ENCODE measurements at regions not wholly inside any gene's neighbourhood (a gene's known extent, or its start where the extent isn't known, plus 50 kb on each side); places are given as distances from the start of the nearest gene placed in this dataset.
"Not testable (repeated sequence)": the region's sequence is repeated elsewhere in the genome, so short reads cannot be mapped to it uniquely, and the experiment has no call there.

DNA sequence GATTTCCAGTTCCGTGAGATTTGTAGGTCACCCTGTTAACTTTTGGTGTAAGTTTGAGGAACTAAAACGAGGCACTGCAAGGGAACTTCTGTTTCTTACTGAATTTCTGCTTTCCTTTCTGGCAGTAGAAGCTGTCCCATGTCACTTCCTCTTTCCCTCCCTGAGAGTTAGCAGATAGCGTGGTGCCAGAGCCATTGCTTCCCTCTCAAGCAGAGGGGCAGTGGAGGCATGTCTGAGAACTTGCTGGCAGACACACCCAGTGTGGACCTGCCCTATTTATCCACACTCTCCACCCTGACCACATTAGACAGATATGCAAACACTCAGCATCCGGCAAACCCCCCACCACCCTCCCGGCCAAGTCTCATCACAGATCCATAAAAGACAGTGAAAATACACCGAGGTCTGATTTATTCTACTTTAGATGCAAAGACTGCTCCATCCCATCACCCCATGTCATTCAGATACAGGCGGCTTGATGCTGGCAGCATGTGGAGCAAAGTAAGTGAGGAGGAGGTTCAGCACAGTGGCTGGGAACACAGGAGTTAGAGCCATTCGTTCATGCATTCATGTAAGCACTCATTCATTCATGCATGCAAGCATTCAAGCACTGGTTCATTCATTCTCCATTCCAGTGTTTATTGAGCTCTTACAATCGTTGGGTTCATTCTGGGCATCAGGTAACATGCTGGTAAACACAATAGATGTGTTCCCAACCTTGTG is 324.7 kb downstream of the SHQ1 start:
- no peak for DNase-seq

DNA sequence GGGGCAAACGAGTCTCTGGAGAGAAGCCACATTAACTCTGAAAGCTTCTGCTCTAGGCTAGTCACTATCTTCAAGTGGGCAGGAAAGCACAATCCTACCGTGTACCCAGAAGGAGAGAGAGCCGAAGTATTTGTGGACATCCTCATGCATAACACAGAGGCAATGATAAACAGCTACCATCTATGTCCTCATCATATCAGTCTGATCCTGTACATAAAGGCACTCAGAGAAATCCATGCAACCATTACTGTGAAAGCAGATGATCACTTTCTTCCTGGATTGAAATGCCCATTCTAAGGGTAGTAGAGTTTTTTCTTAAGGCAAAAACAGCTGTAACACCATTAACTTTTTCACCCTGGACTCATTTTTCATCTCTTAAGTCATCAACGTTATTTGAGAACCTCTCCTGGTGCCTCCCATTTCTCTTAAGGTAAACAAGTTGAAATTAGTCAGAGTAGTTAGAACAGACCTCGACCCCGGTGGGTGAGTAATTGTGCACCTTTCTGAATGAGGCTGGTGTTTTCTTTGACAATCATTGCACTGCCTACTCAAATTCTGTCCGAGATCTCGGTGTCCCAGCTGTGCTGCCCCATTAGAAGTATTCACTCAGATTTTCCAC is 327.4 kb downstream of the SHQ1 start:
- DNase-seq, result peak; percentile 47

DNA sequence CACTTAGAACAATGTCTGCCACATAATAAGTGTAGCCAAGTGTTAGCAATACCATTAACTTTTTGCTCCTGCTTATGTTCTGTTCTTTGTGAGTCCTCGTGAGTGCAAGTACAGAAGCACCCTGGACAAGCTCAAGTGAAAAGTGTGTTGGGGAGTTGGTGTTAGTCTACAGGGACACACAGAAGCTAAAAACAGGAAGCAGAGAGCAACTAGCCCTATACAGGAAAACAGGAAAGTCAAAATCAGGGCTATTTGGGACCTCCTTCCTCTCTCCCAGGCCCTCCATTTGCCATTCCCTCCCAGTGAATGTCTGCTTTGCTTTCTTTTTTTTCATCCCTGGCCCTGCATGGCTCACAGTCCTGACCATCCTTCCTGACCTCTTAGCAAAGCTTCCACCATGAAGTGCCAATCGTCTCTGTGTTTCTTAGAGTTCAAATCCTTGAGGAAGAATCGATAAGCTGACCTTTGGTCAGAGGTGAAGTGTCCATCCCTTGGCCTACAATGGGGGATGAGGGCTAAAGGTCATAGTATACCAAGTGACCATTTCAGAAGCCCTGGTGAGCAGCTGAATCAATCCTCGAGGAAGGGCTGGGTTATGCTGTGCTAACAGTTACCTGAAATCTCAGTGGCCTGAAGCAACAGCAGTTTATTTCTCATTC is 328.2 kb downstream of the SHQ1 start:
- DNase-seq, result no peak

DNA sequence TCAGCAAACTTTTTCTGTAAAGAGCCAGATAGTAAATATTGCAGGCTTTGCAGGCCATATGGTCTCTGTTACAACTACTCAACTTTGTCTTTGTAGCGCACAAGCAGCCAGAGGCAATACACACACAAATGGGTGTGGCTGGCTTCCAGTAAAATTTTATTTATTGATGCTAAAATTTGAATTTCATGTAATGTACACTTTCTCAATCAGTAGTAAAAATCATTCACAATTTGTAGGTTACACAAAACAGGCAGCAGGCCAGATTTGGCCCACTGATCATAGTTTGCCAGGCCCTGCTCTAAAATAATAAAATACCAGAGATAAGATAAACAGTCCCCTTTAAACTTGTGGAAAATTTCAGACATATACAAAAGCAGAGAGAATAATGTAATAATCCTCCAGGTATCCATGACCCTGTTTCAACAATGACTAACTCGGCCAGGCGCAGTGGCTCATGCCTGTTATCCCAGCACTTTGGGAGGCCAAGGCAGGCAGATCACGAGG is 330.3 kb downstream of the SHQ1 start:
- no peak for DNase-seq

DNA sequence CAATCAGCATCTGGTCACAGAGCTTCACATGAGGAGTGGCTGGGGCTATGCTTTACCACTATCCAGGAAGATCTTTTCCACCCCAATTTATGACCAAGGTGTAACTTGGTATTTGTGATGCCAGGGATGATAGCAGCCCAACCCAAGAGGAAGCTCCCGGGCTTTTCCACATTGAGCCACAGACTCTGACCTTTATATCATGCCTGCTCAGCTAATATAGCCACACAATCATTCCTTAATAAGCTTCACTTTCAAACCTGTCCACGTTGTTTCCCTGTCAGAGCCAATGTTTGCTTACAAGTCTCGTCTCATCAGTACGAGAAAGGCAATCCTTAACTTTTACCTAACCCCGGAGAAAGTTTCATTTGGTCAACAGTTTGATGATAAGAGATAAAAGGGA is 330.9 kb downstream of the SHQ1 start:
- DNase-seq, result no peak

DNA sequence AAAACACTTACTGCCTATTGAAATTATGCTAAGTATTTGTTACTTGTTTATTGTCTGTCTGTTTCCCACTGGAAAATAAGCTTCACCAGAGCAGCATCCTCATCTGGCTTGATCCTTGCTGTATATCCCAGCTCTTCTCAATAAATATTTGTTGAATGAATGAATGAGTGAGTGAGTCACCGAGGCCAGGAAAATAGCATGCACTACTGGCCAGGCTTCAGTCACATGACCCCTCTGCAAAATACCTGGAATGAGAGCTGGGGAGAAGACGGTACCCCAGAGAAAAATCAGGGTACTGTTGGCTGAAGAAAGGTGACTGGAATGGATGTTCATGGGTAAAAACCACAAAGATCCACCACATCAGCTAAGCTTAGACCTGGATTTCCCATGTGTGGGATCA is 331.9 kb downstream of the SHQ1 start:
- no peak for DNase-seq

DNA sequence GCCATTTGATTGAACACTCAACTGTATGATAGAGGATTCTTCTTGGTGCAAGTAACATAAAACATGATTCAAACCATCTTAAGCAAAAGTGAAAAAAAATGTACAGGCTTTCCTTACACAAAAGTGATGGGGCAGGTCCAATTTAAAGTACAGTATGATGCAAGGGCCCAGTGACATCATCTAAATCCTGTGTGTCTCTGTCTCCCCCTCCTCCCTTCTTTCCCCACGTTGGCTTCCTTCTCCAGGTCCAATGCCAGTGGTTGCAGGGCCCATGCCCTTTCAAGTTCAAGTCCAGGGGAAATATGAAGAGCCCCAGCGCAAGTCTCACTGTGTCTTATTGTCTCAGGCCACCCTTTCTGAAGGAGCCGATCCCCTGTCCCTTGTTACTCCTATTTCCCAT is 332.3 kb downstream of the SHQ1 start:
- no peak for DNase-seq

DNA sequence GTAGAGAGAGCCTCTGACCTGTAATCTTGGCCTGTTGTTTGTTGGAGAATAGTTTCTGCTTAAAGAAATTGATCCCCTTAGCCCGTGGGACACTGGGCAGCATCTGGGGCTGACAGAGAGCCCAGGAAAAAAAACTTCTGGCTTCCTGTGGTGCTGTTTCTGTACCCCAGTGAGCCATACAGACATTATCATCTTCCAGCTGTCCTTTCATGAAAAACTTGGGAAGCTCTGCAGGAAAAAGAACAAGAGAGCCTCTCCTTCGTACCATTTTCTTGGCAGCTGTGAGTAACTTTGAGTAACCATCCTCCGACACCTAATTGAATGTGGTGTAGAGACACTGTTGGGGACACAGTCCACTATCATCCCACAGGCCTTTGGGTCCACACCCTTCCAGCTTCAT is 333.0 kb downstream of the SHQ1 start:
- DNase-seq, result no peak

DNA sequence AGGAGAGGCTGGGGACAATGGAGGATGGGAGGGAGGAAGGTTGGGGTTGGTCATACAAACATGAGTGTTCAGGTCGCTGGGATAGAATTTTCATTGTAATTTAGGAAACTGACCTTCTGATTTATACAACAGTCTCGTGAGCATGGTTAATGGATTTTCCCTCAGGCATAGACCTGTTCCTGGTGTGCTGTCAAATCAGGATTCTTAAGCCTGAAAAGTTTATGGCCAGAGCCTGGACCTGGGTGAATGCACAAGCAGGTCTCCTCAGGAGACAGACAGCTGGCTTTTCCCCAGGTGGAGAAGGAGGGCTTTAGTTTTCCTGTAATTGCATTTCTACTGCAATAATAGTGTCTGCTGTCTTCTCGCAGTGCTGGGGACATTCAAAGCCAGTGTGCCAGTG is 338.0 kb downstream of the SHQ1 start:
- no peak for DNase-seq

DNA sequence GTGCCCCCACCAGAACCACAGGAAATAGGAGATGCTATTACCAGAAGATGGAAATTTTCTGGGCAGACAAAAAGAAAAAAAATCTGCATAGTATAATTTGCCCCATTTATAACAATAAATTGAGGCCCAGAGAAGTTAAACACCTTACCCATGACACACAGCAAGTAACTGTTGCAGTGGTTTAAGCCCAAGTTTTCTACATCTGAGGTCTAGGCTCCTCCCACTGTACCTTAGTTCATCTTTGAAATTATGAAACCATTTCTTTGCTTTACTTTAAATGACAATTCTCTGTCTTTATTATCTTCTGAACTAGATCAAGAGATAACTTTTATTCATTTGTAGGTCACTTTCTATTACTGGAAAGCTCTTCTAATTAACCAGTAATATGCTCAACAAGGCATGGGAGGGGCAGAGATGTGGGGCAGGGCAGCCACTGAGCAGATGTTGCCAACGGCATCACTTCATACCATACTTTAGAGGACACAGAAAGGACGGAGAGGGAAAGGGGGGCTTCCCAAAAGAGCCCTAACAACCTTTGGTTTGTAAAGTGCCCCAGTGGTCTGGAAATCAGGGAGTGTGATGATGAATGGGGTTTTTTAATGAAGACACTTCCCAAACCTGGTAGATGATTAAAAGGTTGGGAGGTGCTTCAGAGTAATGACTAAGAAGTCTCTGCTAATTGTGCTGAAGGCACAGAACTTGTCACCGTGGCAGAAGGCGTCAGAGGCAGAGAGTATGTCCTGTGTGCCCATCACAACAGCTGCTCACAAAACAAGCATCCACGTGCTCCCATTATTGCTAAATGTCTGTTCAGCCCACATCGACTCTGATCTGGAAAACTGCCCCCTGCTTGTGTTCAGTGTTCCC is 342.5 kb downstream of the SHQ1 start:
- DNase-seq, result no peak

DNA sequence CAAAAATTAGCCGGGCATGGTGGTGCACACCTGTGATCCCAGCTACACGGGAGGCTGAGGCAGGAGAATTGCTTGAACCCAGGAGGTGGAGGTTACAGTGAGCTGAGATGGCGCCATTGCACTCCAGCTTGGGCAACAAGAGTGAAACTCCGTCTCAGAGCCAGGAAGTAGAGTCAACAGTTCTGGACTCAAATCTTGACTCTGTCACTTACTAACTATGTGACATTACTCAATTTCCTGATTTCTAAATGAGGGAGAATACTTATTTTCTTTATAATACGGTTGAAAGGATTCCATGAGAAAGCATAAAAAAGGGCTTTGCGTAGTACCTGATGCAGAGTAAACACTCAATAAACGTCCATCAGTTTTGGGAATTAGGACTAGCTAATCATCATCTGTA is 350.7 kb downstream of the SHQ1 start:
- not testable (repeated sequence) for DNase-seq

DNA sequence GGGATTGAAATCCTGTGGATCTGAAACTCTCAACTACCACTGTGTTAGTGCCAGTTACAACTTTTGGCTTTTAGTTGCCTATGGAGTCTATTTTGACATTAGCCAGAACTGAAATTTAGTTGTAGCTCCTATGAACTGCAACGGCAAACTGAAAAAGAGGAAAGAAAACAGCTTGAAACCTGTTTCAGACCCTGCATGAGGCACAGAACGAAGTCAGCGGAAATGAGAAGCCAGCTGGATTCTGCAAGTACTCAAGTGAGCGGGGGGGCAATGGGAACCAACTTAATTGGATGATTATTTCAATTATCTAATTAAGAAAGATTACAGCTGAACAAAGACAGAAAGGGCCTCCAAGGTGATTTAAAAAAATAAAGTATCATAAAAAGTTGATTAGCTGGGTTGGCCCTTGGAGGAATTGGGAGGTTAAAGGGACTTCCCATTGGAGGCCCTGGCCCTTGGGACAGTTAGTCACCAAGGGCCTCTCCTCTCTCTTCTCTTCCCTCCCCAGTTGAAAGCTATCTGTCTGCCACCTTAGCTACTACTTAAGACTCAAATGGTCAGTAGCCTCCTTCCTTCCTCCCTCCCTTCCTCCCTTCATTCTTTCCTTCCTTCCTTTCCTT is 352.1 kb downstream of the SHQ1 start:
- DNase-seq, result no peak

DNA sequence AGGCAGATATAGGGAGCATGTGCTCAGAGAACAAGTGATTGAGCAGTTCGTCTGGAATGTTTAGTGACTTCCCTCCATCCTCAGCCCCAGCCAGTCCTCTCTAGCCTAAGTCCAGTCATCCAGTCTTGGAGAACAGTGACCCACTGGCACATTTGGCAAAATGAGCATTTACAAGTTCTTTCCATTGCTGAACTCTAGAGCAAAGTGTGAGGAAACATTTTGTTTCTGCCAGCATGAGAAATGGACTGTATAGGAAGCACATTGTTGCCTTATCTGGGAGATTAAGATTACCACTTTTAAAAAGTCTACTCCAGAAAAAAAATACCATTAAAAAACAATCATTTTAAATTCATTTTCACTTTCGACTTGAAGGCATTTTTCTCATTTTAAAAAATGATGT is 353.6 kb downstream of the SHQ1 start:
- DNase-seq, result no peak

DNA sequence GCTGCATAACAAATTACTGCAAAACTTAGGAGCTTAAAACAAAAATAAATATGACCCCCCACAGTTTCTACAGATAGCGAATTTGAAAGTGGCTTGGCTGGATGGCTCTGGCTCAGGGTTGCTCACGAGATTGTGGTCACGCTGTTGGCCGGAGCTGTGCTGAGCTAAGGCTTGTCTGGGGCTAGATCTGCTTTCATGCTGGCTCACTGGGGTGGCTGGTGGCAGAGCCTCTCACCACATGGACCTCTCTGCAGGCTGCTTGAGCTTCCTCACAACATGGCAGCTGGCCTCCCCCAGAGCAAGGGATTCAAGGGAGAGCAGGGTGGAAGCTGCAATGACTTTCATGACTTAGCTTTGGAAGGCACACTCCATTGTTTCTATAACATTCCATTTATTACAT is 354.1 kb downstream of the SHQ1 start:
- DNase-seq, result no peak

DNA sequence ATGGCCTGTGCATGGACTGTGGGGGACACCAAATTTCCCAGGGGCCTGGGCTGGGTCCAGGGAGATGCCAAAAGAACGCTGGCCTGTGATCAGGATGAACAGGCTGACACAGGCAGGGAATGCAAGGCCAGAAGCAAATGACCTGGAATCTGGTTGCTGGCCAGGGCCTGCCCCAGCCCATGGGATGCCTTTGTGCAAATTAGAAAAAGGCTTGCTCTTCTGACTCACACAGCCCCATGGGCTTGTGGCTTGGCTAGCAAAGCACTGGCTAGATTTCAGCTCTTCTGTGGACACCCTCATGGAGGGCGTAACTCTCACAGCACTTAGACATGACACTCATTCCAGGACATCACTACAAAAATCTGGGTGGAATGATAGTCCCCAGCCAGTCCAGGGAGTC is 356.0 kb downstream of the SHQ1 start:
- no peak for DNase-seq

DNA sequence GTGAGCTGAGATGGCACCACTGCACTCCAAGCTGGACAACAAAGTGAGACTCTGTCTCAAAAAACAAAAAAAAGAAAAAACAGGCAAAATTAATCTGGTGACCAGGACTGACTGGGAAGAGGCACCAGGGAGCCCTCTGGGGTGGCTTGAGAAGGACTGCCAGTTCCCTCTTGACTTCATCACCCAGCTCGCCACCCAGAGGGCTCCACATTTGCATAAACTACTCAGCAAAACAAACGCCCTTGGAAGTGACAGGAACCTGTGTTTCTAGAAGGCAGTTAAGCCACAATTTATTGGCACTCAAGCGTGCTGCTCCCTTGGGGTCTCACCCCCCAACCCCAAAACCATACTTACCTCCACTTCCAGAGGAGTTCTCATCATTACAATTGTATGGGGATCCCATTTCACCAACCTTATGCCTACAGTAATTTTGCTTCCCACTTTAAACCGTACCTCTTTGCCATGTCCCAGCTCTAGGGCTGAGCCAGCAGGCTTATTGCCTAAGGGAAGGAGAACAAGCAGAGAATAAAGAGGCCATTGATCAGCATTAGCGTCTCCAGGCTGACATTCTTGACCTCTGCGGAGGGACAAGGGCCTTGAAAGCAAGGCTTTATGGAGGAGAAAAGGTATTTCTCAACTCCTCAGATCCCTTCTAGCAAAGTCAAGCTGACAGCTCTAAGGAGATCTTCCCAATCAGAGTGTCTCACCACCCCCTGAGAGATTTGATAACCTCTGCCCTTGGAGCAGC is 357.4 kb downstream of the SHQ1 start:
- no peak for DNase-seq

DNA sequence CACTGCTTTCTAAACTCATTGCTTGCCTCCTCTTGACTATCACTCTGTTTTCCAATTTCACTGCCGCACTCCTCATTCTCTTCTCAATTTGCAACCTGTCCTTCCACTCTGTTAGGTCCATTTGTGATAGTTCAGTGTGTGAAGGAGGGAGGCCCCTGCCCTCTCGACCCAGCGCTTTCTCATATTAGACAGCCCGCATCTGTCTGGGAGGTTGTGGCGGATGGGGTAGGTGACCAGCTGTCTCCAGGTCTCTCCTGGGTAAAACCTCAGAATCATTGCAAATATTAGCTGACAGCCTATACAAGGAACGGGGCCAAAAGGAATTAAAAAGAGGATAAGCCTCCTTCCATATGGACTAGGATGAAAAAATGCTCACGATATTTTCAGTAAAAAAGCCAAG is 358.3 kb downstream of the SHQ1 start:
- DNase-seq, result no peak

DNA sequence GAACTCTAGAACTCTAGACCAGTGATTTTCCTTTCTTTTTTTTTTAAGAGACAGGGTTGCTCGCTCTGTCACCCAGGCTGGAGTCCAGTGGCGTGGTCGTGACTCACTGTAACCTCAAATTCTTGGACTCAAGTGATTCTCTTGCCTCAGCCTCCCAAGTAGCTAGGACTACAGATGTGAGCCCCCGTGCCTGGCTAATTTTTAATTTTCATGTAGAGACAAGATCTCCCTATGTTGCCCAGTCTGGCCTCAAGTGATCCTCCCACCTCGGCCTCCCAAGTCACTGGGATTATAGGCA is 359.6 kb downstream of the SHQ1 start:
- DNase-seq, result no peak

DNA sequence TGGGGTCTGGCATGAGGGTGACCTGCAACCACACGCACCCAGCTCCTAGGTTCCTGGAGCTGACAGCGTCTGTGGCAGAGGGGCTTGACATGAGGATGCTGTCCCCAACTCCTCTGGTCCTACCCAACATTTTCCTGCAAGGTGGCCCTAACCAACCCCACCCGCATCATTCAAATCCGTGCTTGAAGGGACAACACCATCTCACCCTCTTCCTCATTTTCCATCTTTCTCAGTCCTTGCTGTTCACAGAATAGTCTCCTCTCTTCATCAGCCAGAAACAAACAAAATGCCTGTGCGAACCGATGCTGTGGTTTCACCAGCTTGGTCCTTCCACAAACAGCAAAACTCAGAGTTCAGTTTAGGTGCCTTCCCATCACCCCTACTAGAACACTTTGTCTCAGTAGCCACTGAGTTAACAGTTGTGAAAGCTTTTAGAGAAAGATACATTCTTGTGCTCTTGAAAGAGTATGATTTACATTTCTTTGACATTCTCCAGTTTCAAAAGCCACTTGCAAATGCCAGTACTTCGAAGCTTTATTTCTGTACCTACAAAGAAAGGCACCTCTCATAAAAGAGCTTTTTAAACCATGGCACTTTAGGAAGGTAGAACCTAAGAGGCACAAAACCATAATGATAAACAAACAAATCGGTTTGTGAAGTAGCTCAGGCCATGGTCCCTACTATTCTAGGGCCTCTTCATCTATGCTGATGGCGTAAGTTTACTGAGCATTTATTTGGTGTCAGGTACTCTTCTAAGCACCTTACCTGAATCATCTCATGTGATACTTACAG is 360.1 kb downstream of the SHQ1 start:
- DNase-seq, result no peak

DNA sequence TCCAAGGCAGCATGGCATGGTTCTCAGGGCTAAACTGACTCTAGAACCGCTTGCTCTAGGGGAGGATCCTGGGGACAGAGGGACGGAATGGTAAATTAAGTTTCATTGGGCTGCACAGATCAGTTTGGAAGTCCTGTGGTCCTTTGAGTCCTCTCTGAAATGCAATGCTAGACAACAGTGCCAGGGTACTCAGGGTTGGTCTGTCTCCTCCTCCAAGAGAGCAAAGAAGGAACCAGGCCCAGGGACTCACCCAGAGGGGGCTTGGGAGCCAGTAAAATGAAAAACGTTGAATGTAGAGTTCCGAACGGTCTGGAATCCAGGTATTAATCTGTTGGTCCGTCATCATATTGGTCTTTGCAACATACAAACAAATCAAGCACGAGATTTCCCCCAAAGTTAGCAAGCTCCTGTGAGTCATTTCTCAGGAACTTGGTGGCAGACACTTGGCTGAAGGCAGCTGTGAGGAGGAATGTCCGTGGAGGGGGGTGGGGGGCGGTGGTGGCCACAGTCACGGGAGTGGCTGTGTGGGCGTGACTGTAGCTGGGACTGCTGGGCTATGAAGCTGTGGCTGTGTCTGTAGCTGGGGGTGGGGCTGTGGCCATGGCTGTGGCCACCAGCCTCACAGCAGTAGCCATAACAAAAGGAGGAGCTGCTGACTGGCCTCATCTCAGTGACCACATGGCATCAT is 361.0 kb downstream of the SHQ1 start:
- peak; percentile 30 for DNase-seq

DNA sequence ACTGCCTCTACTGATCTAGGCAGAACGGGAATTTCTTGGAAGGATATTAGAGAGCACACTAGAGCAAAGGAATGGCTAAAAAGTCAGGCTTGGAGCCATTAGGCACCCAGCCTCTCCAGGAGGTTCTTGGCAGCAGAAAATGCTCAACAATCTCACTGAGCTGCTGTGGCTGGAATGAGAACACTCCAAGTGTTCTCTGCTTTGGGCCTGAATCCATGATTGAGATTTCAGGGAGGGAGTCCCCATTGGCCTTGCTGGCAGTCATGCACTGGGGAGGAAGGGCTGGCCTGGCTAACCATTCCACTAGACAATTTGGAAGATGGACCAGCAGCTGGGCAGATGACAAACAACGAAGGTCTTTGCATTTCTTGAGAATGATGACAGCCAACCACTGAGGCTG is 362.6 kb downstream of the SHQ1 start:
- DNase-seq, result no peak
